GM18858 (cell line): ENCODE measurements at regions not wholly inside any gene's neighbourhood (a gene's known extent, or its start where the extent isn't known, plus 50 kb on each side); places are given as distances from the start of the nearest gene placed in this dataset.

Experiments used
- ATAC-seq: cut with Tn5 transposase; IDR thresholded peaks from one replicate; pipeline ENCODE4 v1.9.1; 2021; ENCODE audit not compliant: unreplicated experiment

DNA sequence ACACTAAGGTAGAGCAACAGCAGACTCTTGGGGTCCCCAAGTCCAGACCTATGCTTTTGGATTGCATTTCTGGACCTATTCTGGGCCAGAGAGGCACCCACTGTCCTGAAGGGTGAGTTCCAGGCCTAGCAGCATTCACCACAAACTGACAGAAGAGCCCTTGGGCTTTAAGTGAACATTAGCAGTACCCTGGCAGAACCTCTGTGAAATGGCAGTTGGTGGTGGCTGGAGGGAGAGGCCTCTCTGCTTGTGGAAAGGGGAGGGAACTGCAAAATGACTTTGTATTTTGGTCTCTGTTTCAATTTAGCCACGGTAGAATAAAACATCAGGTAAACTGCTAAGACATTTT is 1211.9 kb downstream of the PCDH18 start:
- ATAC-seq: no peak

DNA sequence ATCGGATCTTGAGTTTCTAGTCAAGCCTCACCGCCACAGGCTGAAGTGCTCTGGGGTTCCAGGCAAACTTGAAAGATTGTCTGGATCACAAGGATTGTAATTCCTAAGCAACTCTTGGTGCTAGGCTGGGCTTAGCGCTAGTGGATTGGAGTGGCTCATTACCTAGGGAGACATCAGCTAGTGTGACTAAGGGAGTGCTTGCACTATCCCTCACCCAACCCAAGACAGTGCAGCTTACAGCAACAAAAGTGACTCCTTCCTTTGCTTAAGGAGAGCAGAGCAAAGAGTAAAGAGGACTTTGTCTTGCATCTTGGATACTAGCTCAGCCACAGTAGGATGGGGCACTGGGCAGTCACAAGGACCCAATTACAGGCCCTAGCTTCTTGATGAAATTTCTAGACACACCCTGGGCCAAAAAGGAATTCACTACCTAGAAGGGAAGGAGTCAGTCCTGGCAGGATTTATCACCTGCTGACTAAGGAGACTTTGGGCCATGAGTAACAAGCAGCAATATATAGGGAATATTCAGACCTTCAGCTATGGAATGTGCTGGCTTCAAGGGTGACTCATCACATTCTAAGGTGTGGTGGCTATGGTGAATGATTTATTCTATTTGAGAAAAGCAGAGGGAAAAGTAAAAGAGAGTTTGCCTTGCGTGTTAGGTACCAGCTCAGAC is 1212.4 kb downstream of the PCDH18 start:
- ATAC-seq: no peak

DNA sequence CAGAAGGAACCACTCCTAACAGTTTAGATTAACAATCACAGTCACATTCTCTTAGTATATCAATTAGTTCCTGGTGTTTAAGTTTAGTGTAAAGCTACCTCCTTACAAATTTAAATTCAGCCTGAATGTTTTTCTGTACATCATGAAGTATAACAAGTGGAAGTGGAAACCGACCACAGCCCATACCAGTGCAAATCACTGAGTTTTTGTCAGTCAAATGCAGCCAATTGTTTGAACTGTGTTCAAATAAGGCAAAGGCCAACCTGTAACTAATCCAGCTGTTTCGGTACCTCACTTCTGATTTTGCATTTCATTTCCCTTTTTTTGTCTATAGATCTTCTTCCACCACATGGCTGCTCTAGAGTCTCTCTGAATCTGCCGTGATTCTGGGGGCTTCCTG is 1215.3 kb downstream of the PCDH18 start:
- no peak for ATAC-seq

DNA sequence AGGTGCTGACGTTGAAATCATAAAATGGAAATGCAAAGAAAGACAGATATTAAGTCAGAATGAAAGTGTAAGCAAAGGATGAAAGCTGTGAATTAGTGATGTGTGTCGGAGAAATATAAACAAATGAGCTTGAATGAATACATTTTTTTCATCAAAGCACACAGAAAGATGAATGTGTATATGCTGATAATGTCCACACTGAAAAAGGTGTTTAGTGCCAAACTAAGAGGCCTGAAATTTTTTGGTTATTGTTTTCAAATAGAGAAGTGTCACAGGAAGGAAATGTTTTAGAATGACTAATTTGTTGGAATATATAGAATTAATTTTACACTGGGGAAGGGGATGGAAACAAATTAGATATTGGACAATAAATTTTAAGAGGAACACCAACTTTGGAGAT is 1217.6 kb downstream of the PCDH18 start:
- ATAC-seq: no peak

DNA sequence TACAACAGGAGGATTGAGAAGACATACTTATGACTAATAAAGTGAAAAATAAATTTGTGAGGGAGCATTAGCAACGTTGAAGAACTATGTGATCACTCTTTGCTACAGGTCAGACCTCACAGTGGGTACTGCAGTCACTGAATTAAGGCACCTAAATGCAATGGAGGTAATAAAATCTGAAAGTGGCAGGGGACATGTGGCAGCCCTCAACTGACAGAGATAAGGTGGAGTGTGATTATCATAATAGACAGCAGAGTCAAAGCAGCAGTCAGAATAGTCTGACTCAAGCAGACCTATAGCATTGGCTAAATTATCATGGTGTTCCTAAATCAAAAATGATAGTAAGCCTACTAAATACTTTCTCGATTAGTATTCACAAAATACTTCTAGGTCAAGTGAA is 1220.5 kb downstream of the PCDH18 start:
- no peak for ATAC-seq

DNA sequence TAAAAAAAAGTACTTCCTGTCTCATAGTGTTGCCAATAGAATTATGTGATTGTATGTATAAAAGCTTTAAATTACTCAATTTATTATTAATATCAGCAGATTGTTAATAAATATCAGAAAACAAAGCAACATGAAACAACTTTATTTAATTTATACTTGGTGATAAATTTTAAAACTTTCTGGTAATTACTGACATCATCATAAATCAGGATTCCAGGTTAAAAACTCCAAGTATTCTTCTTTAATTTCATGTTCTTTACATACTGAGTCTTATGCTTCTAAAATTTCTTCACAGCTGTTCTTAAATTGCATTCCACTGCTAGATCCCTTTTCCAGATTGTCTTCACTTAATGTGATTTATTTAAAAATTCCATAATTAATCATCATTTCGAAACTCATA is 1224.5 kb downstream of the PCDH18 start:
- ATAC-seq: no peak

DNA sequence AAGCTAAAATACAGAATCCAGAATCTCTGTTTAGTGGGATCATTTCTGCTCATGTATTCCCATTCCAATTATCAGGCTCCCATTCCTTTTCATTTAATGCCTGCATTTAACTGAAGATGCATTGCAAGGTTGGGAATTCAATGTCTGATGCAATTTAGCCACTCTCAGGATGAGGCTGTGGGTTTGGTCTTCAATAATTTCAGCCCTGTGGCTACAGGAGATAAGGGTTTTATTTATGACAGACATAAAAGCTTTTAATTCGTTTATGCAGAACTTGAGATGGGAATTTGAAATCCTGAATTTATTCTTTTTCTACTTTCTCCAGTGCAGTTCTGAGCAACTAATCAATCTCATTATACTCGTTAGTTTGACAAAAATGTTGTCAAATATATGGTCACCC is 1225.9 kb downstream of the PCDH18 start:
- ATAC-seq: no peak

DNA sequence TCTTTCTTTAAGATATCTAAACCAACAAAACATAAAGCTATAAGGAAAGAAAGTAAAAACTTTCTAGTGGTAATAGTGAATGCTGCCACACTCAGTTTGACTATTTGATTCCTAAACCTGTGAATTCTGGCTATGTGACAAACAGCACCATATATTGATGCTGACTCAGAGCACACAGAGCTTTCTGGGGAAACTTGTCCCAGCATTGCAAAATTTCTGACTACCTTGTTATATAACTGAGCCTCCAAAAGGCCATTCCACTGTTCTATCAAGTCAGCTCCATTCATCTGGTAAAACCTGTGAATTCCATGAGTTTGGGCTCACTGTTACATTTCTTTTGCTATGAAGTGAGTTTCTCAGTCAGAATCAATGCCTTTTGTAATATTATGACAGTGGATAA is 1229.7 kb downstream of the PCDH18 start:
- no peak for ATAC-seq

DNA sequence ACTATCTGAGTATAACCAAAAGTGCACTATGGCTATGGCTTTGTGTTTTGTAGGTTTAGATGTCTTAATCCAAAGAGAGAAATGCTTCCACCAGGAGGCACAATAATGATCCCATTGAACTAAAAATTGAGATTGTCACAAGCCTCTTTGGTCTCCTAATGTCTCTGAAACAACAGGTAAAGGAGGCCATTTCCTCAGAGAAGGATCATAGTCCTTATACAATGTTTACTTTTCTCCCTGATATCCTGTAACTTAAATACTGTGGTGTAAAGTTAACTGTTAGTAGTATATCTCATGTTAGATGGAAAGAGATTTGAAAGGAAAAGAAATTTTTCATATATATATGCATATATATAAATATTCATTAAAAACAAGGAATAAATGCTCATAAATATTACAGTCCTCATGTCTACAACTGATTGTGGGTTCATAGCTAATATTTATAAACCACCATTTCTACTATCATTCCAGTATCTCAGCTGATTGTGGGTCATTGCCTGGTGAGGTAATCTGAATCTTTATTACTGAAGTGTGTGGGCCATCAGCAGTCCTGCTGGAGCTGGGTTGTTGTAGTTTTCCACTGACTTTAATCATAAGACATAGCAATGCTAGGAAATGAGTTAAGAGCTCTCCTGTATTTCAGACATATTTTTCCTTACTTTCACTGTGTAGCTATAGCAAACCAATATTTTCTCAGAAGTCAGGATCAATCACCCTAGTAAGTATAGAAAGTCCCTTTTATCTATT is 1230.4 kb downstream of the PCDH18 start:
- no peak for ATAC-seq

DNA sequence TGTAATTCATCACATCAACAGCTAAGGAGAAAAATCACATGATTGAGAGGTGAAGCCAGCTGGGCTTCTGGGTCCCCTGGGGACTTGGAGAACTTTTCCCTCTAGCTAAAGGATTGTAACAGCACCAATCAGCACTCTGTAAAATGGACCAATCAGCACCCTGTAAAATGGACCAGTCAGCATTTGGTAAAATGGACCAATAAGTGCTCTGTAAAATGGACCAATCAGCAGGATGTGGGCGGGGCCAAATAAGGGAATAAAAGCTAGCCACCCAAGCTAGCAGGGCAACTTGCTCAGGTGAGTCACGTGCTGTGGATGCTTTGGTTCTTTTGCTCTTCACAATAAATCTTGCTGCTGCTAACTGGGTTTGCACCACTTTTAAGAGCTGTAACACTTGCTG is 1248.3 kb downstream of the PCDH18 start:
- ATAC-seq: no peak

DNA sequence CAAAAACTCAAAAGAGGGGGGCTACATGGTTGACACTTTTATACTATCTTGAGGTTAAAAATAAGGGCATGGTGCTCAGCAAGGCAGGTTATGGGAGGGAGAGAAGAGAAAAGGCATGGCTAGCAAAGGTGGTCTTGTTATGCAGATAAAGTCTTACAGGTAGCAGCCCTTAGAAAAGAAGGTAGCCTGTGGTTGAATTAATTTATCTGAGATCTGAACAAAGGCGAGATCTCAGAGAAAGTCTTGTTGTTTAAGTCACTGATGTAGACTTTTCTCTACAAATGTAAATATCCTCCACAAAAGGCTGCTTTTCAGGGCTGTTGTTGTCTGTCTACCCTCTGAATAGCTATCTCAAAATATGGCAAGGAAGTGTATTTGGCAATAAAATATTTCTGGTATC is 1250.4 kb downstream of the PCDH18 start:
- no peak for ATAC-seq

DNA sequence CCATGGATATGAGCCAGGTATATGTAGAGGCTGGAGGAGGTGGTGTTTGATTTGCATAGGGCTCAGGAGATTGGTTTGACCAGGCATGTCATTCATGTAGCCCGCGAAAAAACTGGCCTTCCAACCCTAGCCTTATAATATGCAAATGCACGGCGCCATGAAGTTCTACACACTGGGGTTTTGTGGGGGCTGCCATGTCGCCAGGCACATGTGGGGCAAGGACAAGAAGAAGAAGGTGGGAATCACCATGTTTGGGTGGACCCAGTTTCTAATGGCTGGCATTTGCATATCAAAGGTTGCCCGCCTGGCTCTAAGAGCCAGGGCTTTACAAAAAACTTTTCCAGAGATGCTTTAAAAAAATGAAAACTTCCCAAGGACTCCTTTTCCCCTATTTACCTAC is 1251.0 kb downstream of the PCDH18 start:
- no peak for ATAC-seq

DNA sequence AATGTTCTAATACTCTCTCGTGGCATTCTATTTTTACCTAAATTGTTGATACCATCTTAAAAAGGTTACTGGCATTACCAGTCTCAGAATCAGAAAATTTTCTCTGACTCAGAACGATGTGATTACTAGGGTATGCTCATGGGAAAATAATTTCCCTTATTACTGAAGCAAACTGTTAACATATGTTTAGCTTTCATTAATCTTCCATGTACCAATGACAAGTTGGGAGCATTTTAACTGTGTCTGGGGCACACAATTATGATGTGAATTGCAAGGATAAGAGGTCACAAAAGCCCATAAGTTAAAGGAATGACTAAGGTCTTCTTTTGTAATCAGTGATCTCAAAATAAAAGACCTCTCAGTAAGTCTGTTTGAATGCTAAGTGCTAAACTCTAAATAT is 1254.6 kb downstream of the PCDH18 start:
- ATAC-seq: no peak

DNA sequence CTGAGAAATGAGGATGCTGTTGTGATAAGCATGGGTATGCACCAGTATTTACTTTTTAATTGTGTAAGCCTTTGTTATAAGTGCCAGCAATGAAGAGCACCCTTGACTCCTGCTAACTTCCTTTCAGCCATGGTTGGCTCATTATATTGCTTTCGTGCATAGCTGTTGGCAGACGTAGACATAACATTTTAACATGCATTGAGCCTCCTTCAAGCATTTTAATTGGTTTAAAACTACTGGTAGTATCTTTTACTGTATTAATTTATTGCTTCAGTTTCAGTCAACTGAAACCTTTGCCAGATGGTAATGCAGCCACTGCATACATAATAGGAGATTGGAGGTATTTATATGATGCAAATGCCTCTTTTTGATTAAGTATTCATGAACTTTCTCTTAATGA is 1285.4 kb downstream of the PCDH18 start:
- ATAC-seq: no peak

DNA sequence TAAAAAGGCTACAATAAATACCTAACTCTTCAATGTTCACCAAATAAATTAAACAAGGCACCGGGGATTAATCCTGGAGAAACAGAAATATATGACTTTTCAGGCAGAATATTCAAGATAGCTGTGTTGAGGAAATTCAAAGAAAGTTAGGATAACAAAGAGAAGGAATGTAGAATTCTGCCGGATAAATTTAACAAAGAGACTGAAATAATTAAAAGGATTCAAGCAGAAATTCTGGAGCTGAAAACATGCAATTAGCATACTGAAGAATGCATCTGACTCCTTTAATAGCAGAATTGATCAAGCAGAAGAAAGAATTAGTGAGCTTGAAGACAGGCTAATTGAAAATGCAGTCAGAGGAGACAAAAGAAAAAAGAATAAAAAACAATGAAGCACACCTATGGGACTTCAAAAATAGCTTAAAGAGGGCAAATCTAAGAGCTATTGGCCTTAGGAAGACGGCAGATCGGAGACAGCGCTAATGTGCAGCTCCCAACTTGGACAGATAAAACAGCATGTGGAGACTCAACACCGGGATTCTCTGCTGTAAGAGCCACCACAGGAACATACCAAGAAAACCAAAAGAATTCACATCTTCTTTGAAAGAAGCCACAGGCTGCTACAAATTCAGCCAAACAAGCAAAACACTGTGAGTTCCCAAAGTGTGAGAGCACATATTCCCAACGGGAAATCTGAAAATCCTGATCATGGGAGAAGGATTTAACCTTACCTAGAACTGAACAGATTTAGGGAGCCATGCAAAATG is 1290.9 kb downstream of the PCDH18 start:
- no peak for ATAC-seq

DNA sequence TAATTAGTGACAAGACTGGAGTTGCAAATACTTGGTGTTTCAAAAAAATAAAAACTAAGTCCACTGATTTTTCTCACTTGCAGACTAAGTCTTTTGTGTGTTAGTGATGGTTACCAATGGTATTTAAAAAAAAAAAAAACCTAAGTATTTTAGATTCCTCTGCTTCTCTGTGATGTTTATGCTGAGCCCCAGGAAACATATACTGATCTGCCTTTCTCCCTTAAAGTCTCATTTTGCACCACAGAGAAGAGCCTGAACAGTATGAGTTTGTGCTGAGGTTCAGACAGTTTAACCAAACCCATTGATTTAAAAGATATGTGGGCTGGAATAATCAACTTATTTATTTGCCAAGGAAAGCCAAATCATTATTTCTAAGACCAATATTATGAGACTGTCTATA is 1305.0 kb downstream of the PCDH18 start:
- no peak for ATAC-seq

DNA sequence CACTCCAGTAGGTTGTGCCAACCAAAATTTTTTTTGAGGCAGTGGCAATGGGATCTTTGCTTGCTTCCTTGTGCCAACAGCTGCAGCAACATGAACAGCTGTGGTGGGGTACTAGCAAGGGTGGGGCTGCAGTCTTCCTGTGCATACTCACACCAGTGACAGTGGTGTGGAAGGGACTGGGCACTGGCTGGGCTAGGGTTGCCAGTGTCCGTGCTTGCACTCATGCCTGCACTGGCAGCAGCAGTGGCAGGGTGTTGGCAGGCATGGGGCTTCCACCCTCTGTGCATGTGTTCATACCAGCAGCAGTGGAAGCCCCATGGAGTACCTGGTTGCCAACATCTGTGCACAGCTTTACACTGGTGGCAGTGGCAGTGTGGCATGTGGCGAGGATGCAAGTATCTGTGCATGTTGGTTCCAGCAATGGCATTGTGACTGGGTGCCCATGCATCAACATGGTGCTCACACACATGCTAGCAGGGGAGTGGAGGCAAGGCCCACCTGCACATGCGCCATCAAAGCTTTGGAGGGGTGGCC is 1312.6 kb downstream of the PCDH18 start:
- ATAC-seq: no peak

DNA sequence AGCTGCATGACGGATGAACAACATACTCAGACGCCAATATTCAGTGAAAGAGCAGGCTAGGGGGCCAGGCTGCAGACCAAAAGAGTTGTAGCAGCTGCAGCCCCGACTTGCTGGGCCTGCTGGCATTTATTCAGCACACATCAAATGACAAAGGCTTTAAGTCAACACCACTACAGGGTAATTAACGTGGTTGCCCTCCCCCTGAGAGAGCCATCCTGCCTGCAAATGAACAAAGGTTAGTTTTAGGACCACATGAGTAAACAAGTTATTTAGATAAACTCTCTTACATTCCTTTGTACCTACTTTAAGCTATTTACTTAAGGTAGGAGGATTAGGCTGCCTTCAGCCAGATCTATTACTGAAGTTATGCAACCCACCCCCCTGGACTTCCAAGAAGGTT is 1329.1 kb downstream of the PCDH18 start:
- no peak for ATAC-seq

DNA sequence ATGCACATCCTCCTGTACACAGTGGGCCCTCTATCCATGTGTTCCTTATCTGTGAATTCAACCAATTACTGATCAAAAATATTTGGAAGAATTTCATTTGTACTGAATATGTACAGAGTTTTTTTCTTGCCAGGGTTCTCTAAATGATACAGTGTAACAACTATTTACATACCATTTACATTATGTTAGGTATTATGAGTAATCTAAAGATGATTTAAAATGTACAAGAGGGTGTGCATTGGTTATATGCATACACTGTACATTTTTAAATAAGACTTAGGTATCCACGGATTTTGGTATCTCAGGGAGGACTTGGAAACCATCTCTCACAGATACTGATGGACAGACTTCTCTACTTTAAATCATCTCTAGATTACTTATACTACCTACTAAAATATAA is 1333.9 kb downstream of the PCDH18 start:
- no peak for ATAC-seq

DNA sequence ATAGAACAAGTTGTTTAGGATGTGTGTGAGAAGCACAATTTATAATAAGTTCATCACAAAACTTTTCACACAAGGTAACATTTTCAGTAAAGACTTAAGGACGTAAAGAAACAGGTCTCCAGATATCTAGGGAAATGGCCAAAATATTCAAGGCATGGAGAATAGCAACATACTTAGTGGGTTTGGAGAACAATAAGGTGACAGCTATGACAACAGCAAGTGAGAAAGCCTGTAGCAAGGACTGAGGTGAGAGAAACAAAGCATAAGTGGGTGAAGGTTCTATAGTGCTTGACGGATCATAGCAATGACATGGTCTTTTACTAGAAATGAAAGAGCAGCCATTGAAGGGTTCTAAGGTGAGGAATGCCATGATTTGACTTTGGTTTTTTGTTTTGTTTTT is 1337.3 kb downstream of the PCDH18 start:
- no peak for ATAC-seq

DNA sequence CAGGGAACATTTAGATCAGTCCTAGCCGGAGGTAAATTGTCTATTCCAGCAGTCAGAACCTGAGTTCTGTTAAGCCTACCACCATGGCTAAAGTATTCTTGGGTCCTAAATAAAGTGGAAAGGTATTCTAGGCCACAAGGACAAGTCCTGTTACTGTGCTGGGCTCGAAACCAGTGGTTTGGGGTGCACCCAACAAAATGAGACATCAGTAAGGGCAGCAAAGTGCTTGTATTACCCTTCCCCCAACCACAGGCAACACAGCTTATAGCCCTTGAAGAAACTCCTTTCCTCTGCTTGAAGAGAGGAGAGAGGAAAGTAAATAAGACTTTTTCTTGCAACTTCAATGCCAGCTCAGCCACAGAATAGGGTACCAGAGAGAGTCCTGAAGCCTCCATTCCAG is 1345.6 kb downstream of the PCDH18 start:
- ATAC-seq: no peak

DNA sequence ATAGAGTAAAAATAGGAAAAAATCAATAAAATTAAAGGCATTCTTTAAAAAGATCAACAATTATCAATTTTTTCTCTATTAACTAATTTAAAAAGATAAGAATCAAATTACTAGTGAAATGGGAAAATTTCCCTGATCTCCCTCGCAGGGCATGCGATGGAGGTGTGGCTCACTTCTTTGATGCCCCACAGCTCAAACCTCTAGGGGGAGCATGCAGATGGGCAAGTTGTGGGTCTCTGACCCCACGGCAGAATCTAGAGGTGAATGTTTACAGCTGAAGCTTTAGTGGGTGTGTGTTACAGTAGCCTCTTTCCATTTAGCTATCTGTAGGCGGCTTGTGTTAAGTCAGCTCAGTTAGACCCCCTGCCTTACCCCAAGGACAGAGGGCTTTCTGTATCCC is 1348.8 kb downstream of the PCDH18 start:
- ATAC-seq: no peak
